Spinal cord (tissue), 9 donors: ENCODE measurements at regions not wholly inside any gene's neighbourhood (a gene's known extent, or its start where the extent isn't known, plus 50 kb on each side); places are given as distances from the start of the nearest gene placed in this dataset.
A peak's percentile ranks its signal among the peaks of the same experiment; 100 is the strongest.

Source experiments
- DNase-seq, 6 donors: peaks; one replicate each; pipeline versions ENCODE4 v3.0.0 to v3.0.0-alpha.2; 2013 to 2015; ENCODE audit warnings: low spot score in 6 of 6, low read depth in 4 of 6
- H3K27ac ChIP-seq: one replicate; pipeline ENCODE4 v1.5.1; 2013; ENCODE audit warnings: low read depth, low read length, control low read depth
- H3K27me3 ChIP-seq: one replicate; pipeline ENCODE4 v1.6.1; 2013; ENCODE audit warnings: low read length; ENCODE audit not compliant: control insufficient read depth, insufficient read depth
- H3K36me3 ChIP-seq: one replicate; pipeline ENCODE4 v1.6.1; 2013; ENCODE audit warnings: low read length; ENCODE audit not compliant: control insufficient read depth, insufficient read depth
- H3K4me1 ChIP-seq: one replicate; pipeline ENCODE4 v1.6.1; 2013; ENCODE audit warnings: low read length; ENCODE audit not compliant: control insufficient read depth, insufficient read depth
- H3K4me3 ChIP-seq: one replicate; pipeline ENCODE4 v1.5.1; 2013; ENCODE audit warnings: low read depth, low read length, control low read depth
- H3K9me3 ChIP-seq: one replicate; pipeline ENCODE4 v1.6.1; 2013; ENCODE audit warnings: low read length; ENCODE audit not compliant: control insufficient read depth, insufficient read depth
- WGBS: methylation state at CpG from one replicate; pipeline ENCODE4 v1.1.5; 2013; ENCODE audit warnings: missing lambda C conversion rate; ENCODE audit not compliant: insufficient coverage; 5-methylcytosine and 5-hydroxymethylcytosine counted together
- donor health status: healthy.

- Histone ChIP-seq H3K27ac (no peak overlapping the region), H3K27me3 (no peaks in the 10 kb centered on the region), H3K4me1 (no peaks in the 10 kb centered on the region), H3K9me3 (peaks cover 3% of the 10 kb centered on the region), H3K36me3 (no peaks in the 10 kb centered on the region), H3K4me3 (no peak overlapping the region)
- DNase-seq = no peak
- 82% methylated on average over 2 of the region's 2 CpGs for WGBS
These were observed 68.9 kb upstream of the CCDC71L start for GRCh38 chr7:106729720-106730385.

- no peak overlapping the region for H3K27ac ChIP-seq
These were observed 70.2 kb upstream of the CCDC71L start for GRCh38 chr7:106731187-106731586.

GRCh38 chr7:106731646-106732444 lies 70.9 kb upstream of the CCDC71L start:
- Histone ChIP-seq H3K4me1 (no peaks in the 10 kb centered on the region), H3K36me3 (no peaks in the 10 kb centered on the region), H3K4me3 (no peak overlapping the region), H3K27me3 (no peaks in the 10 kb centered on the region), H3K27ac (no peak overlapping the region), H3K9me3 (peaks cover 3% of the 10 kb centered on the region)
- DNase-seq = peak in 1 of 6 donors; percentile 55
- WGBS = 70% methylated on average over 3 of the region's 7 CpGs

More at GRCh38 chr7:106731187-106731586, 70.2 kb upstream of the CCDC71L start:
- no peaks in the 10 kb centered on the region for H3K36me3 ChIP-seq
- no peak overlapping the region for H3K4me3 ChIP-seq
- H3K9me3 ChIP-seq = peaks cover 3% of the 10 kb centered on the region
- peak in 1 of 6 donors; percentile 37 for DNase-seq
- no peaks in the 10 kb centered on the region for H3K27me3 ChIP-seq
- no peaks in the 10 kb centered on the region for H3K4me1 ChIP-seq
- 0% methylated on average over 1 of the region's 5 CpGs for WGBS

- Histone ChIP-seq H3K27ac (no peak overlapping the region), H3K4me1 (no peaks in the 10 kb centered on the region), H3K4me3 (no peak overlapping the region), H3K27me3 (no peaks in the 10 kb centered on the region), H3K36me3 (no peaks in the 10 kb centered on the region), H3K9me3 (no peaks in the 10 kb centered on the region)
- no CpG with 5 or more reads among the region's 1 CpG for WGBS
- DNase-seq = no peak
These were observed 74.7 kb upstream of the CCDC71L start for GRCh38 chr7:106735637-106736036.

GRCh38 chr7:106736123-106736507 lies 75.2 kb upstream of the CCDC71L start:
- H3K4me3 ChIP-seq = no peak overlapping the region
- H3K27me3 ChIP-seq = no peaks in the 10 kb centered on the region
- no peak for DNase-seq
- no peaks in the 10 kb centered on the region for H3K4me1 ChIP-seq
- no peaks in the 10 kb centered on the region for H3K9me3 ChIP-seq
- H3K36me3 ChIP-seq = no peaks in the 10 kb centered on the region
- no CpG with 5 or more reads among the region's 3 CpGs for WGBS
- no peak overlapping the region for H3K27ac ChIP-seq

GRCh38 chr7:106736508-106737201 lies 75.7 kb upstream of the CCDC71L start:
- Histone ChIP-seq H3K27ac (no peak overlapping the region), H3K4me3 (no peak overlapping the region)
- 58% methylated on average over 4 of the region's 5 CpGs for WGBS

GRCh38 chr7:106737202-106737562 lies 76.2 kb upstream of the CCDC71L start:
- peak in 1 of 6 donors; percentile 51 for DNase-seq
- no peak overlapping the region for H3K4me3 ChIP-seq
- WGBS = no CpG with 5 or more reads among the region's 1 CpG

More at GRCh38 chr7:106736508-106737201, 75.7 kb upstream of the CCDC71L start:
- Histone ChIP-seq H3K4me1 (no peaks in the 10 kb centered on the region), H3K36me3 (no peaks in the 10 kb centered on the region), H3K9me3 (no peaks in the 10 kb centered on the region), H3K27me3 (no peaks in the 10 kb centered on the region)
- DNase-seq = peak in 2 of 6 donors; percentile 17 to 46

GRCh38 chr7:106740806-106741205 lies 79.8 kb upstream of the CCDC71L start:
- Histone ChIP-seq H3K27me3 (no peaks in the 10 kb centered on the region), H3K27ac (no peak overlapping the region), H3K9me3 (no peaks in the 10 kb centered on the region), H3K36me3 (no peaks in the 10 kb centered on the region), H3K4me3 (no peak overlapping the region), H3K4me1 (no peaks in the 10 kb centered on the region)
- DNase-seq = no peak
- no CpG with 5 or more reads among the region's 5 CpGs for WGBS

More at GRCh38 chr7:106737202-106737562, 76.2 kb upstream of the CCDC71L start:
- H3K27me3 ChIP-seq = no peaks in the 10 kb centered on the region
- H3K36me3 ChIP-seq = no peaks in the 10 kb centered on the region
- H3K27ac ChIP-seq = no peak overlapping the region
- H3K4me1 ChIP-seq = no peaks in the 10 kb centered on the region
- no peaks in the 10 kb centered on the region for H3K9me3 ChIP-seq

- no peak overlapping the region for H3K27ac ChIP-seq
- no peak overlapping the region for H3K4me3 ChIP-seq
- DNase-seq = peak in 2 of 6 donors; percentile 51 to 65
- 100% methylated on average over 1 of the region's 2 CpGs for WGBS
- H3K27me3 ChIP-seq = no peaks in the 10 kb centered on the region
- H3K36me3 ChIP-seq = no peaks in the 10 kb centered on the region
- no peaks in the 10 kb centered on the region for H3K4me1 ChIP-seq
- no peaks in the 10 kb centered on the region for H3K9me3 ChIP-seq
These were observed 83.7 kb upstream of the CCDC71L start for GRCh38 chr7:106744563-106745091.
